Endothelial cell of umbilical vein (primary cell): ENCODE measurements at regions not wholly inside any gene's neighbourhood (a gene's known extent, or its start where the extent isn't known, plus 50 kb on each side); places are given as distances from the start of the nearest gene placed in this dataset.

Experiments used
- BruUV-seq: library from RNA; stranded (reverse); fragments of 400-500 nt; replicated peaks from 2 replicates; lab custom pipeline; 2021; lab: Mats Ljungman, UMichigan
- CTCF ChIA-PET: fragments of 300-600, 350-600 bp; sonication (Branson Sonifier 250); formaldehyde crosslinking; loops from one replicate; lab custom pipeline; 2021; ENCODE audit warnings: antibody characterized with exemption, inconsistent platforms; lab: Charles Lee
- POLR2A ChIA-PET: fragments of 300-600, 350-600 bp; sonication (Branson Sonifier 250); formaldehyde crosslinking; loops from one replicate; lab custom pipeline; 2021; ENCODE audit warnings: antibody characterized with exemption, inconsistent platforms; lab: Charles Lee
- DNase-seq: peaks from one replicate; pipeline ENCODE4 v3.0.0-alpha.2; 2011; ENCODE audit warnings: low read depth, low spot score
- FAIRE-seq: peaks from 2 replicates; lab custom pipeline; 2011; peaks lifted over from hg19 to GRCh38; lab: Jason Lieb, UNC
- H2AFZ ChIP-seq: 2 replicates; pipeline ENCODE4 v1.6.0; 2012; ENCODE audit warnings: low read depth, low read length, control low read depth, inconsistent platforms
- H3K27ac ChIP-seq: 2 replicates; pipeline ENCODE4 v1.5.1; 2011; ENCODE audit warnings: low read depth, mild to moderate bottlenecking, control low read depth, low read length, moderate library complexity; ENCODE audit not compliant: insufficient read depth
- H3K27me3 ChIP-seq, 2 experiments: 2 replicates each; pipeline versions ENCODE4 v1.6.0 to v1.6.1; 2011; ENCODE audit warnings: low read length in 2 of 2, mixed read lengths in 1 of 2; ENCODE audit not compliant: control insufficient read depth in 2 of 2, insufficient read depth in 2 of 2
- H3K36me3 ChIP-seq, 2 experiments: 2 replicates in 1 of 2; 3 replicates in 1 of 2; pipeline ENCODE4 v1.5.1; 2011; ENCODE audit warnings: low read length in 2 of 2, mild to moderate bottlenecking in 1 of 2, moderate library complexity in 1 of 2; ENCODE audit not compliant: control insufficient read depth in 2 of 2, insufficient read depth in 2 of 2; ENCODE audit errors: extremely low read depth in 1 of 2
- H3K4me1 ChIP-seq: 3 replicates; pipeline ENCODE4 v1.5.1; 2011; ENCODE audit warnings: mild to moderate bottlenecking, low read length; ENCODE audit not compliant: control insufficient read depth, insufficient read depth; ENCODE audit errors: extremely low read depth
- H3K4me2 ChIP-seq: 2 replicates; pipeline ENCODE4 v1.6.1; 2011; ENCODE audit warnings: low read length, control low read depth, mixed read lengths; ENCODE audit not compliant: insufficient read depth
- H3K4me3 ChIP-seq, 3 experiments: fragments of 200-600 bp in 1 of 3; sonication (generic), shearing (Covaris generic) in 1 of 3; replicated peaks in 1 of 3; 2 replicates each; pipeline ENCODE4 v1.5.1; 2011 to 2016; ENCODE audit warnings: control low read depth in 3 of 3, low read length in 3 of 3, mild to moderate bottlenecking in 2 of 3, inconsistent platforms in 1 of 3, low read depth in 1 of 3, moderate library complexity in 1 of 3; ENCODE audit not compliant: insufficient read depth in 1 of 3
- H3K79me2 ChIP-seq: 2 replicates; pipeline ENCODE4 v1.6.0; 2012; ENCODE audit warnings: low read length, inconsistent platforms; ENCODE audit not compliant: control insufficient read depth, insufficient read depth
- H3K9ac ChIP-seq: replicated peaks from 2 replicates; pipeline ENCODE3; 2011; ENCODE audit warnings: low read length, control low read depth; ENCODE audit not compliant: insufficient read depth; ENCODE audit errors: extremely low read depth
- H3K9me1 ChIP-seq: replicated peaks from 3 replicates; pipeline ENCODE4 v1.6.0; 2011; ENCODE audit warnings: mild to moderate bottlenecking, low read length; ENCODE audit not compliant: control insufficient read depth, insufficient read depth; ENCODE audit errors: extremely low read depth
- H3K9me3 ChIP-seq: replicated peaks from 2 replicates; pipeline ENCODE4 v1.5.1; 2012; ENCODE audit warnings: low read length, inconsistent platforms; ENCODE audit not compliant: control insufficient read depth, insufficient read depth
- H4K20me1 ChIP-seq: replicated peaks from 2 replicates; pipeline ENCODE3; 2011; ENCODE audit warnings: mild to moderate bottlenecking, low read length; ENCODE audit not compliant: control insufficient read depth, insufficient read depth; ENCODE audit errors: extremely low read depth
- CTCF ChIP-seq, 2 donors: IDR thresholded peaks; 1 replicate in 1 of 2; 2 replicates in 1 of 2; pipeline ENCODE4 v1.5.1; 2011; ENCODE audit warnings: low read length in 2 of 2, mild to moderate bottlenecking in 2 of 2, moderate library complexity in 2 of 2, control low read depth in 1 of 2, inconsistent platforms in 1 of 2, low read depth in 1 of 2; ENCODE audit not compliant: insufficient read depth in 1 of 2; ENCODE audit errors: extremely low read depth in 1 of 2
- EZH2 ChIP-seq: IDR thresholded peaks from 2 replicates; pipeline ENCODE4 v1.6.1; 2012; ENCODE audit warnings: borderline replicate concordance, low read depth, mild to moderate bottlenecking, moderate library complexity, low read length, inconsistent platforms; ENCODE audit not compliant: severe bottlenecking
- FOS ChIP-seq: IDR thresholded peaks from 2 replicates; pipeline ENCODE4 v1.6.1; 2011; ENCODE audit warnings: mild to moderate bottlenecking, low read length, moderate library complexity, borderline replicate concordance; ENCODE audit not compliant: insufficient read depth
- GATA2 ChIP-seq: IDR thresholded peaks from 2 replicates; pipeline ENCODE4 v1.7.0; 2011; ENCODE audit warnings: low read depth, mild to moderate bottlenecking, moderate library complexity, mixed read lengths, low read length; ENCODE audit not compliant: insufficient read length, insufficient read depth
- JUN ChIP-seq: IDR thresholded peaks from 2 replicates; pipeline ENCODE4 v1.6.1; 2011; ENCODE audit warnings: borderline replicate concordance, low read depth; ENCODE audit not compliant: insufficient read length, insufficient read depth
- MAX ChIP-seq: IDR thresholded peaks from 2 replicates; pipeline ENCODE4 v1.6.1; 2011; ENCODE audit not compliant: insufficient read depth, insufficient read length
- MYC ChIP-seq: IDR thresholded peaks from one replicate; pipeline ENCODE4 v1.6.1; 2011; ENCODE audit warnings: mild to moderate bottlenecking, low read depth, low read length
- POLR2A ChIP-seq: IDR thresholded peaks from 2 replicates; pipeline ENCODE4 v1.6.1; 2012; ENCODE audit warnings: low read depth, mild to moderate bottlenecking, control low read depth, low read length
- POLR2AphosphoS5 ChIP-seq: IDR thresholded peaks from 2 replicates; pipeline ENCODE4 v1.6.1; 2012; ENCODE audit warnings: low read depth, mild to moderate bottlenecking, control low read depth, low read length, moderate library complexity; ENCODE audit not compliant: insufficient read depth
- dilution Hi-C: fragments of 300-500 bp; cut with MboI; formaldehyde crosslinking; loops from one replicate; pipeline ENCODE4 v1.15.0; 2019; ENCODE audit warnings: low sequenced_read_pairs; ENCODE audit not compliant: extremely low pct_ligation_motif_present
- intact Hi-C: fragments of 100-400 bp; cut with micrococcal nuclease; formaldehyde crosslinking; loops from one replicate; pipeline ENCODE4 v1.10.0; 2022

GRCh38 chr4:31139767-31140166, 419.6 kb downstream of the PCDH7 start:
- Histone ChIP-seq H3K4me3 (no peak overlapping the region), H4K20me1 (no peaks in the 10 kb centered on the region), H3K9me3 (no peaks in the 10 kb centered on the region), H3K9ac (no peak overlapping the region), H3K4me1 (no peaks in the 10 kb centered on the region), H3K27me3 (no peaks in the 10 kb centered on the region), H2AFZ (no peak overlapping the region), H3K36me3 (no peaks in the 10 kb centered on the region), H3K4me2 (no peak overlapping the region), H3K79me2 (no peaks in the 10 kb centered on the region), H3K9me1 (no peaks in the 10 kb centered on the region), H3K27ac (no peak overlapping the region)
- CTCF ChIA-PET: interaction anchor here (0.7 kb wide), 1 partner anchor 363 kb away, joined by 3 read pairs; no protein-coding TSS in a partner anchor
- POLR2A ChIA-PET: no interaction called here
- intact Hi-C loops (no loop called here), dilution Hi-C loops (no loop called here)
- TF ChIP-seq EZH2 (no peak), FOS (no peak), MAX (no peak), GATA2 (no peak), POLR2AphosphoS5 (no peak), MYC (no peak), POLR2A (no peak), JUN (no peak), CTCF (IDR thresholded peaks at IDR 0.05; ENCODE audit: extremely low read depth in 1 of 2, insufficient read depth in 1 of 2, low read depth in 1 of 2, low read length in 2 of 2) (no peak)
- FAIRE-seq (no peak), DNase-seq (no peak)
- no TSS peak for BruUV-seq
